NB4 (cell line): ENCODE measurements at regions not wholly inside any gene's neighbourhood (a gene's known extent, or its start where the extent isn't known, plus 50 kb on each side); places are given as distances from the start of the nearest gene placed in this dataset.

Source experiments
- DNase-seq: peaks from one replicate; pipeline ENCODE4 v3.0.0; 2010; ENCODE audit warnings: low read depth
- H3K4me3 ChIP-seq: one replicate; pipeline ENCODE4 v1.5.1; 2011; ENCODE audit warnings: mild to moderate bottlenecking, low read depth, low read length, moderate library complexity
- MYC ChIP-seq: IDR thresholded peaks from 2 replicates; pipeline ENCODE4 v1.6.1; 2011; ENCODE audit warnings: low read depth, low read length
- POLR2A ChIP-seq: IDR thresholded peaks from 2 replicates; pipeline ENCODE4 v1.6.1; 2011; ENCODE audit warnings: mild to moderate bottlenecking; ENCODE audit not compliant: insufficient read length; ENCODE audit errors: extremely low read depth
- TF ChIP-seq, protein P1 (sequence below): IDR thresholded peaks from one replicate; pipeline ENCODE4 v1.5.1; 2012; ENCODE audit warnings: low read depth, low read length
- TF ChIP-seq, protein P2 (sequence below): IDR thresholded peaks from 2 replicates; pipeline ENCODE4 v1.6.1; 2011; ENCODE audit warnings: low read depth, low read length

DNA sequence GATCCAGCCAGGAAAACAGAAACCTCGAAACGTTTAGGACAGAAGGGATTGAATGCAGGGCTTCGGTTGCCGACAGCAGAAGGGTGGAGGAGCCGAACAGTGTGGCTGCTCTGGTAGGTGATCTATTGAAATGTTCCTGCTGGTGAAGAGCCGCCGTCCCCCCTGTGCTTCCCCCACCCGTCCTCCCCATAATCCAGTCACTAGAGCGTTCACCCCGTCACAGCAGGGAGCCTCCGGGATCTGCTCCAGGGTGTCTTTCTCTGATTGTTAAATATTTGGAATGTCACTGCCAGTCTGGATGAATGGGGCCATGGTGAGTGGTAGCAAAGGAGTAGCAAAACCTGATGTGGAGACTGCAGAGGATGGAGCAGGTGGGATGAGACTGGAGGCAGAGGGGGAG lies 255.1 kb upstream of the CSF3R start:
- DNase-seq: no peak
- TF ChIP-seq POLR2A: no peak
- TF ChIP-seq, protein P1, sequence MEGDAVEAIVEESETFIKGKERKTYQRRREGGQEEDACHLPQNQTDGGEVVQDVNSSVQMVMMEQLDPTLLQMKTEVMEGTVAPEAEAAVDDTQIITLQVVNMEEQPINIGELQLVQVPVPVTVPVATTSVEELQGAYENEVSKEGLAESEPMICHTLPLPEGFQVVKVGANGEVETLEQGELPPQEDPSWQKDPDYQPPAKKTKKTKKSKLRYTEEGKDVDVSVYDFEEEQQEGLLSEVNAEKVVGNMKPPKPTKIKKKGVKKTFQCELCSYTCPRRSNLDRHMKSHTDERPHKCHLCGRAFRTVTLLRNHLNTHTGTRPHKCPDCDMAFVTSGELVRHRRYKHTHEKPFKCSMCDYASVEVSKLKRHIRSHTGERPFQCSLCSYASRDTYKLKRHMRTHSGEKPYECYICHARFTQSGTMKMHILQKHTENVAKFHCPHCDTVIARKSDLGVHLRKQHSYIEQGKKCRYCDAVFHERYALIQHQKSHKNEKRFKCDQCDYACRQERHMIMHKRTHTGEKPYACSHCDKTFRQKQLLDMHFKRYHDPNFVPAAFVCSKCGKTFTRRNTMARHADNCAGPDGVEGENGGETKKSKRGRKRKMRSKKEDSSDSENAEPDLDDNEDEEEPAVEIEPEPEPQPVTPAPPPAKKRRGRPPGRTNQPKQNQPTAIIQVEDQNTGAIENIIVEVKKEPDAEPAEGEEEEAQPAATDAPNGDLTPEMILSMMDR: no peak
- TF ChIP-seq, protein P2, sequence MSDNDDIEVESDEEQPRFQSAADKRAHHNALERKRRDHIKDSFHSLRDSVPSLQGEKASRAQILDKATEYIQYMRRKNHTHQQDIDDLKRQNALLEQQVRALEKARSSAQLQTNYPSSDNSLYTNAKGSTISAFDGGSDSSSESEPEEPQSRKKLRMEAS: no peak
- no peak for TF ChIP-seq MYC
- H3K4me3 ChIP-seq: no peak overlapping the region

DNA sequence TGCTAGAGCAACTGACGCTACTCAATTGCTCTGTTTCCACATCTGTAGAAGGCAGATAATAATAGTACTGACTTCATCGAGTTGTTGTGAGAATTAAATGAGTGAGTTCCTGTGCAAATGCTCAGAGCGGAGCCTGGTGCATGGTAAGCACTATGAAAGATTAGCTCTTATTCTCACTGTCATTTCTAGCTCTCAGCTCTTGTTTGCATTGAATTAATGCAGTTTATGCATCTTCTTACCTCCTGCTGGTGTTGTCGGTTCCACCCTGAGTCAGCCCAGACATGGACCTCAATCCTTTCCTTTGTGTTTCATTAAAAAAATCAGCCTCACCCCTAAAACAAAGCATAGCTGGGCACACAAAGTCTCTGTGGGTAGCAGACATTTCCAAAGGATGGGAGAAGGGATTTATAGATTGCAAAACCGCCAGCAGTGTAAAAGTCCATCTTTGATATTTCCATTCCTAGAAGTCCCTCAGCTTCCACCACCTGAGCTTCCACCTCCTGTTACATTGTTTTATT lies 254.4 kb upstream of the CSF3R start:
- TF ChIP-seq, protein P2: no peak
- TF ChIP-seq, protein P1: no peak
- TF ChIP-seq POLR2A: no peak
- no peak for TF ChIP-seq MYC
- no peak overlapping the region for H3K4me3 ChIP-seq
- DNase-seq: no peak

- TF ChIP-seq, protein P2: peak; percentile 76
- no peak for TF ChIP-seq POLR2A
- peak; percentile 83 for DNase-seq
- H3K4me3 ChIP-seq: no peak overlapping the region
Observed at GRCh38 chr1:36735939-36736730, 253.4 kb upstream of the CSF3R start.

DNA sequence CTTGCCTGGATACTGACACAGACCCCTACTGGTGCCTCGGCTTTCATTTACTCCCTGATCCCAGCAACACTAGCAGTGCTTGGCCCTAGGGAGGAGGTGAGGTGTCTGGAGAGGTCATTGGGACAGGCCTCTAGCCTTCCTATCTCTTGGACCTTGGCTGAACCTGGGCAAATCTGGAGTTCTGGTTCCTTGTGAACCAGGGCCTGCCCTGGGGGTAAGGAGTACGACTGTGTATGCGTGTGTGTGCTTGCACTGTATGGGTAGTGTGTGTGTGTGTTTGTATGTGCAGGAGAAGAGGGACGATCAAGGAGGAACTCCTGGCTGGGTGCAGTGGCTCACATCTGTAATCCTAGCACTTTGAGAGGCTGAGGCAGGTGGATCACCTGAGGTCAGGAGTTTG lies 252.7 kb upstream of the CSF3R start:
- no peak overlapping the region for H3K4me3 ChIP-seq
- DNase-seq: no peak

DNA sequence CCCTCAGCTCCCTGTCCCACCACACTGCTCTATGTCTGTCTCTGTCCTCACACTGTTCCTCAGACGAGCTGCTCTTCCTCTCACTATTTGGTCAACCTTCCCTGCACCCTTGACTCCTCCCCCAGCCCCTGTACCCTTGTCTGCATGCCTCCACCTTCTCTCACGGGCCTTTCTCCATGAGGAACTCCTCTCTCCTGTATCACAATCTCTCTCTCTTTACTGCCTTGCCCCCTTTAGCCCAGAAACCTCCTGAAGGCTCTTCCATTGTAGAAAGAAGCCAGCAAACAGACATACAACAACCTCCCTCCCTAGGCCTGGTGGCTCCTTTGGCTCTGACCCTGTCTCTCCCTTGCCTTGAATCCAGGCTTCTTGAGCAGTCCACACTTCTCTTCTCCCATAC lies 251.6 kb upstream of the CSF3R start:
- peak; percentile 40 for DNase-seq
- no peak for TF ChIP-seq POLR2A
- TF ChIP-seq, protein P2: no peak
- TF ChIP-seq, protein P1: no peak
- no peak for TF ChIP-seq MYC
- H3K4me3 ChIP-seq: no peak overlapping the region

More for the DNA sequence above, 252.7 kb upstream of the CSF3R start:
- TF ChIP-seq POLR2A (no peak), MYC (no peak)
- TF ChIP-seq, protein P1: no peak
- TF ChIP-seq, protein P2: no peak

DNA sequence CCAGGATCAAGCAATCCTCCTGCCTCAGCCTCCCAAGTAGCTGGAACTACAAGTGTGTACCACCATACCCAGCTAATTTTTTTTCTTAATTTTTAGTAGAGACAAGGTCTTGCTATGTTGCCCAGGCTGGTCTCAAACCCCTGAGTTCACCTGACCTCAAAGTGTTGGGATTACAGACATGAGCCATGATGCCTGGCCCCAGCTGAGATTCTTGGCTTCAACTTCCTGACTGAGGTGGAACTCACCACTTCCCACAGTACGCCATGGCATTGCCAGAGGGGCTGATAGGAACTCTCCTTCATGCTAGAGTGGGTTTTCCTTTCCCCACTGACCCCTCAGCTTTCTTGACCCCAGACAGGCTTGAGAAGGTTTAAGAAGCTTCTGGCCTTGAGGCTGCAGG lies 251.0 kb upstream of the CSF3R start:
- H3K4me3 ChIP-seq: no peak overlapping the region
- no peak for DNase-seq
- TF ChIP-seq, protein P1: no peak
